Right cardiac atrium (tissue), 5 donors: ENCODE measurements at regions not wholly inside any gene's neighbourhood (a gene's known extent, or its start where the extent isn't known, plus 50 kb on each side); places are given as distances from the start of the nearest gene placed in this dataset.

Experiments
- ATAC-seq, 2 donors: fragments of 200-7000 bp; cut with Tn5 transposase; one replicate each; pipeline versions ENCODE4 v1.8.0 to v1.9.1; 2020; ENCODE audit warnings: moderate library complexity in 2 of 2, mild to moderate bottlenecking in 1 of 2
- DNase-seq, 3 donors: peaks; one replicate each; pipeline ENCODE4 v3.0.0-alpha.2; 2020
- H3K27ac ChIP-seq: one replicate; pipeline ENCODE4 v1.5.1; 2013; ENCODE audit warnings: mild to moderate bottlenecking, low read length, control low read depth, moderate library complexity
- H3K27me3 ChIP-seq: one replicate; pipeline ENCODE4 v1.6.1; 2013; ENCODE audit not compliant: control insufficient read depth, insufficient read depth
- H3K4me1 ChIP-seq: one replicate; pipeline ENCODE4 v1.6.1; 2013; ENCODE audit warnings: low read length; ENCODE audit not compliant: control insufficient read depth, insufficient read depth
- H3K4me3 ChIP-seq: one replicate; pipeline ENCODE4 v1.5.1; 2013; ENCODE audit warnings: low read length, control low read depth
- H3K9me3 ChIP-seq: one replicate; pipeline ENCODE4 v1.6.1; 2013; ENCODE audit warnings: low read length; ENCODE audit not compliant: control insufficient read depth
- WGBS: extraction: QIAGEN DNeasy Blood & Tissue Kit; methylation state at CpG from one replicate; pipeline ENCODE4 v1.1.7; 2013; 5-methylcytosine and 5-hydroxymethylcytosine counted together
- intact Hi-C, 4 donors: fragments of 100-400 bp; cut with DNase I; formaldehyde crosslinking; loops; one replicate each; pipeline versions ENCODE4 v1.11.0 to v1.14.0; 2022 to 2023
- donor health status: healthy with polysubstance abuse.
- donor health status: DM: no; HTN: yes; CAD: no.
- donor health status: DM: no; HTN: no; CAD: no.
- donor health status: DM: no; HTN: yes; CAD: no; lungs with severe emphysema.
- donor health status: DM: yes; HTN: yes; CAD: no.

DNA sequence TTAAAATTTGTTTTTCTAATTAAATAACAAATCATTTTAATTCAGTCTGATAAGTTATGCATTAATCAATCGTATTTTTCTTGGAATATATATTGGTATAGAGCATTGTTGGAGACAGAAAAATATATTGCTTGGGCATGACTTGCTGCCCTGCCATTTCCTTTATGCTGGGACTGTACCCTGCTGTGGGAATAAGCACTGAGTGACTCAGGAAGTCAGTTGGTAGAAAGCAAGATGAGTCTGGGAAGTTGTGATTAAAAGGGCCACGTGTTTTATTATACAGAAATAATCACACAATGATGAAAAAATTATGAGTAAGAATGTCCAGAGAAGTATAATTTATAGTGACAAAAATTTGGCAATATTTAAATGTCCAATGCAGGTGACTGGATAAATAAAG is 139.5 kb downstream of the KIF18A start:
- intact Hi-C loops, result loop anchor here in 1 of 4 donors (10.0 kb wide), 1 partner anchor 476 kb away; no protein-coding TSS in a partner anchor

DNA sequence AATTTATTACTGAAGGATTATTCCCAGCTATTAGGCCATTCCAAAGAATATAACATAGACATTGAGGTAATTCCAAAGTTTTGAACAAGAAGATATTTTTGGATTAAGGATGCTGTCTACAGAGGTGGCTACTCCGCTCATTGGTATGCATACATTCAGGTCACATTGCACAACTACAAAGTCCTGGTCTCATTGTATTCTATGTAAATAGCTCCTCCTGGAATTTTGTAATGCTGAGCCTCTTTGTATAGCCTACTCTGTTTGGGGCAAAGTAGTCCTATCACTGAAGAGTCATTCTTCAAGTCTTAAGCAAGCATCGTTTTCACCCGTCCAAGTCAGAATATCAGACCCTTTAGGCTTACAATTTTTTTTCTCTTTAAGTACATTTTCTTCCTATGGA is 142.4 kb downstream of the KIF18A start:
- Histone ChIP-seq H3K27ac (no peak overlapping the region), H3K4me1 (no peaks in the 10 kb centered on the region), H3K4me3 (no peak overlapping the region), H3K27me3 (no peaks in the 10 kb centered on the region), H3K9me3 (no peaks in the 10 kb centered on the region)
- intact Hi-C loops, result loop anchor here in 1 of 4 donors (10.0 kb wide), 1 partner anchor 479 kb away; no protein-coding TSS in a partner anchor
- no peak for DNase-seq
- no peak for ATAC-seq
- WGBS, result 85% methylated on average over 3 of the region's 3 CpGs

More for the DNA sequence above, 139.5 kb downstream of the KIF18A start:
- Histone ChIP-seq H3K4me1 (no peaks in the 10 kb centered on the region), H3K4me3 (no peak overlapping the region), H3K9me3 (no peaks in the 10 kb centered on the region), H3K27ac (no peak overlapping the region), H3K27me3 (no peaks in the 10 kb centered on the region)
- 72% methylated on average over 2 of the region's 2 CpGs for WGBS
- no peak for DNase-seq
- no peak for ATAC-seq

DNA sequence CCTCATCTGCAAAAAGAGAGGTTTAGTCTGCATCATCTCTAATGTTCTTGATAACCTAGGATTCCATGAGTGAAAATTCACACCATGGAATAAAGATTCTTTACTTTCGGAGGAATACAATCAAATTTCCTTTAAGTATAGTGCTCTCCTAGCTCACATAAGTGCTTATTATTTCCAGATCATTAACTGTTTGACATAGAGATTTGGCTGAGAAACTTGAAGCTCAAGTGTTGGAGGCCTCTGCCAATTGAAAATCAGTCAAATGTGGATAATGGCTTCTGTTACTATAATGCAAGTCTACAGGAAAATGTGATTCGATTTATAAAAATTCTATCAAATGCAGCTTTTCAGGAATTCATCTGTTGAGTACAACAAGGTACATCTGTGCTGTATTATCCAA is 144.6 kb downstream of the KIF18A start:
- WGBS, result 89% methylated on average over 2 of the region's 2 CpGs
- Histone ChIP-seq H3K27me3 (no peaks in the 10 kb centered on the region), H3K9me3 (no peaks in the 10 kb centered on the region), H3K4me1 (no peaks in the 10 kb centered on the region), H3K4me3 (no peak overlapping the region), H3K27ac (no peak overlapping the region)
- ATAC-seq (no peak), DNase-seq (no peak)
- intact Hi-C loops, result loop anchor here in 1 of 4 donors (10.0 kb wide), 1 partner anchor 481 kb away; no protein-coding TSS in a partner anchor

DNA sequence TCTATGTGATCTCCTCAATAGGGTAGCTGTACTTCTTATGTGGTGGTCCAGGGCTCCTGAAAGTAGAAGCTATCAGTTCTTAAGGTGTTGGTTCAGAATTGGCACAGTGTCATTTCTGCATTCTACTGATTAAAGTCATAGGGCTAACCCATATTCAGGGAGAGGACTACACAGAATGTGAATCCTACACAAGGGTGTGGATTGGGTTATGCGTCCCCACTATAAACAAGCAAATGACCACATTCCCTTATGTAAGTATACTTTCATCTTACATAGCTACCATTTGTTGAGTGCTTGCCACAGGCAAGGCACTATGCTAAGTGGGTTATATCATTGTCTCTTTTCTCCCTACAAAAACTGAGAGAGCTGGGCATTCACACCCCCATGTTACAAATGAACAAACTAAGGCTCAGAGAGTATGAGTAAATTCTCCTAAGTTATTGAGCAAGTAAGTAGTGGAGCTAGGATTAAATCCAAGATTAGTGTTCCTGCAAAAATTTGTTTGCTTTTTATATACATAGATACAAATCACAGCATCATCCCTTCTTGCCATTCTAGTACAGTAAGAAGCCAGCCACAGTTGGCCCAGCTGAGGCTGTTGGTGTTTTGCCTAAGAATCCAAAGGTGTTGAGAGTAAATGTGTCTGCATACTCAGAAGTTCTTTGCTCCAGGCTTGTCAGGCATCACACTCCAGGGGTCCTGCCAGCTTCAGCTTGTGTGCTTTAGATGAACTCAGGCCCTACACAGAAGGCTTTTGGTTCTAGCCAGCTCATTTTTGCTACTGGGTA is 157.8 kb downstream of the KIF18A start:
- Histone ChIP-seq H3K4me1 (no peaks in the 10 kb centered on the region), H3K4me3 (no peak overlapping the region), H3K27me3 (no peaks in the 10 kb centered on the region), H3K9me3 (peaks cover 1% of the 10 kb centered on the region), H3K27ac (no peak overlapping the region)
- WGBS, result 92% methylated on average over 1 of the region's 1 CpG
- ATAC-seq (no peak), DNase-seq (no peak)
- intact Hi-C loops, result no loop called here

DNA sequence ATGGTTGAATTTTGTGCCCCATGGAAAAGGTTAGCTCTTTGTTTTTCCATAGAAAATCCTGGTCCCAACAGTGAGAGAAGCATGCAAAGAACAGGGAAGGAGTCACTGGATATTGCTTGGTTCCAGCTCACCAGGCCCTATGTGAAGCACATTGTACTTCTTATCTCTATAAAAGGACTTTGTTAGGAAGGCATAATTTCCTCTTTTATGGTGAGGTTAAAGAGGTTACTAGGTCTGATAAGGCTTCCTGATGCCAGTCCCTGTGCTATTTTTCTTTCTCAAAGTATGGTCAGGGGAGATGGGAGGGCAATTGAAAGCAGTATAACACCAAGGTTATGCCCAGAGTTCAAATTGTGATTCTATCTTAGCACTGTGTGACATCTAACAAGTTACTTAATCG is 162.6 kb downstream of the KIF18A start:
- ATAC-seq, result no peak
- DNase-seq, result no peak
- H3K4me1 ChIP-seq, result no peaks in the 10 kb centered on the region
- H3K27me3 ChIP-seq, result no peaks in the 10 kb centered on the region
- no peak overlapping the region for H3K27ac ChIP-seq
- no peak overlapping the region for H3K4me3 ChIP-seq
- WGBS, result 87% methylated on average over 1 of the region's 1 CpG
- peaks cover 1% of the 10 kb centered on the region for H3K9me3 ChIP-seq
- intact Hi-C loops, result no loop called here

DNA sequence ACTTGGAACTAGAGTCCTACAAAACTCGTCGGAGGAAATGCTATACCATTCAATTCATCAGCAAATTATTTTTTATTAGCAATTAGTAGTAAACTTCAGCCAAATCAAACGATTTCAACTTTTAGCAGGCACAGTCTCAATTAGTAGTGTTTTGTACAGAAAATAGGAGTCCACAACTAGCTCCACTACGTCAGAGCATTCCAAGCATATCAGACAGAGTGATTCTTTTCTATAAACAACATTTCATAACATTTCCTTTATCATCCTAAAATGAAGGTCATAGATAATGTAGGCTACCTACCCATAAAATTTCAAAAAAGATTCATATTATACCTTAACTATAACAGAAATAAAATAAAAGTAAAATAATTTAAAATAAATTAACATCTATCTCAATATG is 169.9 kb downstream of the KIF18A start:
- H3K9me3 ChIP-seq, result no peaks in the 10 kb centered on the region
- H3K27me3 ChIP-seq, result no peaks in the 10 kb centered on the region
- DNase-seq (no peak), ATAC-seq (no peak)
- no peaks in the 10 kb centered on the region for H3K4me1 ChIP-seq
- intact Hi-C loops, result no loop called here
- 79% methylated on average over 4 of the region's 4 CpGs for WGBS
- H3K27ac ChIP-seq, result no peak overlapping the region
- H3K4me3 ChIP-seq, result no peak overlapping the region

DNA sequence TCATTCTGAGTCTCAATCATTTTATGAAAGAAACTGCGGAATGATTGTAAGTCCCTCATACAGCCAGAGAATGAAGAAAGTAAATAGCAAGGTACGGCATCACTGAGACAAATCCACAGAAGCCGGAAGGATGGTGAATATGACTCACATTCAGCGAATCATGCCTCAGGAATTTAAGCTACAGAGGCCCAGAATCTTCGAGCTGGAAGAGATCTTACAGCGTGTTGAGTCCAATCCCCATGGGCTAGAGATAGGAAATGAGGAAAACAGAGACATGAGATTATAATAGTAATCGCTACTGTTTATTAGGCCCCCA is 173.2 kb downstream of the KIF18A start:
- WGBS, result 50% methylated on average over 7 of the region's 7 CpGs

DNA sequence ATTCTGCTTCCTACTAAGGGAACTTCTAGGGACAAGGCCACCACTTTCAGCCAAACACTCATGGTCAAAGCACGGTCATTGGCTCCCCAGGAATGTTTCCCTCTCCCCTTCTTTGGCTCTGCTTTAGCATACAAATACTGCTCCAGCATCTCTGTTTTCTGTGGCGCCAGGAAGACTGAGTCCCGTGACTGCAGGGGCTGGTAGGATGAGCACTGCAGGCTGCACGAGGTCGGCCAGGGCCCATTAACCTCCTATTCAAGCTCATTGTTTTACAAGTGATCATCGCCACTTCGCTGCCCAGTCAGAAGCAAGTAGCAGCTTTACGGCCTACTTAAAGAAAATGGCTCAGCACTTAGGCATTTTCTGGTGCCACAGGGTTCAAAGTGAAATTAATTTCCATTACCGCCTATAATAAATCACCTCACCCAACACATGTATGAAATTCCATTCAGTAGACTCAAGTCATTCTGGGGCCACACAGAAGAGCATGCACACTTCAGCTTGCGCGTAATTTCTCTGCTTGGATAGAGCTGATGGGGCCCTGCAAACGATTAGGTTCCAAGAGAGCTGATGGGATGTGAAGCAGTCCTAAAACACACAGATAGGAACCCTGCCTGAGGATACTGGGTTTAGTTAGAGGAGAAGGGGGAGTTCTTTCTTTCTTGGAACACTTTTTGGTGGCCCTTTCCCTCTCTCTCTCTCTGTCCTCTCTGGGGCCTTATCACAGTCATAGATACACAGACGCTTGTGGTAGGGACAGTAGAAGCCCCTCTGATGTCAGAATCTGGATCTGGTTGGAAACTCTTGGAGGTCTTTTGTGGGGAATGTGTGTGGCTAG is 173.7 kb downstream of the KIF18A start:
- Histone ChIP-seq H3K9me3 (no peaks in the 10 kb centered on the region), H3K27me3 (no peaks in the 10 kb centered on the region), H3K4me3 (no peak overlapping the region), H3K27ac (no peak overlapping the region), H3K4me1 (no peaks in the 10 kb centered on the region)
- intact Hi-C loops, result no loop called here
- no peak for ATAC-seq
- 80% methylated on average over 13 of the region's 13 CpGs for WGBS
- DNase-seq, result no peak

More for the DNA sequence above, 173.2 kb downstream of the KIF18A start:
- Histone ChIP-seq H3K4me3 (no peak overlapping the region), H3K9me3 (no peaks in the 10 kb centered on the region), H3K27me3 (no peaks in the 10 kb centered on the region), H3K27ac (no peak overlapping the region), H3K4me1 (no peaks in the 10 kb centered on the region)
- DNase-seq, result no peak
- intact Hi-C loops, result no loop called here
- ATAC-seq, result peak; percentile 45 to 56

DNA sequence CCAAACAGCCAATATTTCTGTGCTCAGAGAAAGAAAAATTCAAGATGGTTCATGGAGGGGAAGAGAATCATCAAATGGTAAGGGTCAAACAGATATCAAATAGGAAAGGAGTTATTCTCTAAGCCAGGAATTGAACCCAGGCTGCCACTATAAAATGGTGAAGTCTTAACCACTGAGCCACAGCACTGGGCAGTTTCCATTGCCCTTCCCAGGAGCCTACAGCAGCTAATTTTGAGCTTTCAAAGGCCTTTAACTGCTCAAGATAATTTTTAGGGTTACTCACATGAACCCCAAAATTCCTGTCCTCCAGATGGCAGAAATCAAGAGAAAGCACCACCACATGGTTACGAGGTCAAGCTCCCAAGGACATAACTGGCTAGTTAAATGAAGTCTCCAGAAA is 176.2 kb downstream of the KIF18A start:
- Histone ChIP-seq H3K4me1 (no peaks in the 10 kb centered on the region), H3K27me3 (no peaks in the 10 kb centered on the region), H3K4me3 (no peak overlapping the region), H3K27ac (no peak overlapping the region), H3K9me3 (no peaks in the 10 kb centered on the region)
- 79% methylated on average over 1 of the region's 1 CpG for WGBS
- intact Hi-C loops, result no loop called here
- DNase-seq, result no peak
- ATAC-seq, result no peak

DNA sequence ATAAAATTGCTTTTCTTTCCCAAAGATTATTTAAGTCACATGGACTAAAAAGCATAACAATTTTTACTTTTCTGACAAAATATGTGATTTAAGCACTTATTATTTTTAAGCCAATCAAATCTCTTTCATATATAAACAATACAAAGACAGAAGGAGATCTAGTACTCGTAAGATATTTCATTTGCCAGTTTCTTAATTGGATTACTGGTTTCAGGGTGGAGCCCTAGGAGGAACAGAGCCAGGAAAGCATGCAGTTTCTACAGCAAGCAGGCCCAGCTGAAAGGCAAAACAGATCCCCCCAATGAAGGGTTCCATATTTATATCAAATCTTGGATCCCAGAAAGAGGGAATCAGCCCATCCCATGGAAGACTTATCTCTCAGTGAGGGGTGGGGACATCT is 177.0 kb downstream of the KIF18A start:
- no peak for ATAC-seq
- WGBS, result 54% methylated on average over 1 of the region's 1 CpG
- Histone ChIP-seq H3K27ac (no peak overlapping the region), H3K4me1 (no peaks in the 10 kb centered on the region), H3K9me3 (no peaks in the 10 kb centered on the region), H3K4me3 (no peak overlapping the region), H3K27me3 (no peaks in the 10 kb centered on the region)
- no peak for DNase-seq
- intact Hi-C loops, result no loop called here

DNA sequence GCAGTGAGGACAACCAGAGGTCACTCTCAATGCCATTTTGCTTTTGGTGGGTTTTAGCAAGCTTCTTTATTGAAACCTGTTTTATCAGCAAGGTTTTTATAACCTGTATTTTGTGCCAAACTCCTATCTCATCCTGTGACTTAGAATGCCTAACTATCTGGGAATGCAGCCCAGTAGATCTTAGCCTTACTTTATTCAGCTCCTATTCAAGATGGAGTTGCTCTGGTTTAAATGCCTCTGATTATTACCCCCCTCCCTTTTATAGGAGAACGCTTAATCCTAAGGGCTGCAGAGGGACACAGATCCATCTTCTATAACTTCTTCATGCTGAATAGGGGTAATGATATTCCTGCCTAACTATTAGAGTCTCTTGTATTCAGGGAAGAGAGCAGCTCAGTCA is 179.1 kb downstream of the KIF18A start:
- H3K27me3 ChIP-seq, result no peaks in the 10 kb centered on the region
- 82% methylated on average over 1 of the region's 1 CpG for WGBS
- no peak overlapping the region for H3K4me3 ChIP-seq
- H3K4me1 ChIP-seq, result no peaks in the 10 kb centered on the region
- H3K27ac ChIP-seq, result no peak overlapping the region
- no peaks in the 10 kb centered on the region for H3K9me3 ChIP-seq
- ATAC-seq (no peak), DNase-seq (no peak)
- intact Hi-C loops, result no loop called here
